ENCODE measurements at regions not wholly inside any gene's neighbourhood (a gene's known extent, or its start where the extent isn't known, plus 50 kb on each side); places are given as distances from the start of the nearest gene placed in this dataset.

DNA sequence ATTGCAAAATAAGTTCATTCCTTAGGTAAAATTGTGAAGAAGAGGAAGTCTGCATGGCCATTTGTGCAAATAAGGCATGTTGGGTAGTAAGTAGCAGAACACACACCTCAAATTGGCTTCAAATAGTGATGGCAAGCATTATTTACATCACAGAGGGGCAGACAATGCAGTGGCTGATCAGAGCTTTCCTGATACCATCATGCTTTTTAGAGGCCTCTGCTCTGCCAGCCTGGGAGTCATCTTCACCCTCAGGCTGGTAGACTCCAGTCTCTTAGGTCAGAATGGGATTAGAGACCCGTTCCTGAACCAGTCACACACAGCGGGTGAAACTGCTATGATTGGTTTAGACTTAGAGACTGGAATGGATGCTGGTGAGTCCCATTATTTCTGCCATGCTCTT is 396.0 kb upstream of the MCTP2 start:
- no peak for TF ChIP-seq POLR2A (IDR thresholded peaks at IDR 0.05)
- TF ChIP-seq, protein P1, sequence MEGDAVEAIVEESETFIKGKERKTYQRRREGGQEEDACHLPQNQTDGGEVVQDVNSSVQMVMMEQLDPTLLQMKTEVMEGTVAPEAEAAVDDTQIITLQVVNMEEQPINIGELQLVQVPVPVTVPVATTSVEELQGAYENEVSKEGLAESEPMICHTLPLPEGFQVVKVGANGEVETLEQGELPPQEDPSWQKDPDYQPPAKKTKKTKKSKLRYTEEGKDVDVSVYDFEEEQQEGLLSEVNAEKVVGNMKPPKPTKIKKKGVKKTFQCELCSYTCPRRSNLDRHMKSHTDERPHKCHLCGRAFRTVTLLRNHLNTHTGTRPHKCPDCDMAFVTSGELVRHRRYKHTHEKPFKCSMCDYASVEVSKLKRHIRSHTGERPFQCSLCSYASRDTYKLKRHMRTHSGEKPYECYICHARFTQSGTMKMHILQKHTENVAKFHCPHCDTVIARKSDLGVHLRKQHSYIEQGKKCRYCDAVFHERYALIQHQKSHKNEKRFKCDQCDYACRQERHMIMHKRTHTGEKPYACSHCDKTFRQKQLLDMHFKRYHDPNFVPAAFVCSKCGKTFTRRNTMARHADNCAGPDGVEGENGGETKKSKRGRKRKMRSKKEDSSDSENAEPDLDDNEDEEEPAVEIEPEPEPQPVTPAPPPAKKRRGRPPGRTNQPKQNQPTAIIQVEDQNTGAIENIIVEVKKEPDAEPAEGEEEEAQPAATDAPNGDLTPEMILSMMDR (IDR thresholded peaks at IDR 0.05) = no peak
- no peak for TF ChIP-seq POLR2AphosphoS5 (IDR thresholded peaks at IDR 0.05)
